Glomerular endothelial cell (primary cell): ENCODE measurements at regions not wholly inside any gene's neighbourhood (a gene's known extent, or its start where the extent isn't known, plus 50 kb on each side); places are given as distances from the start of the nearest gene placed in this dataset.
"Not testable (repeated sequence)": the region's sequence is repeated elsewhere in the genome, so short reads cannot be mapped to it uniquely, and the experiment has no call there.

ENCODE experiments used
- DNase-seq: peaks from one replicate; pipeline ENCODE4 v3.0.0-alpha.2; 2011; ENCODE audit warnings: low read depth, low spot score; ENCODE audit errors: extremely low read depth

- no peak for DNase-seq
Measured at GRCh38 chr22:19599626-19600243, 75.5 kb upstream of the CLDN5 start.

GRCh38 chr22:19603346-19603745 is 79.1 kb upstream of the CLDN5 start:
- DNase-seq, result not testable (repeated sequence)

GRCh38 chr22:19603767-19604166 is 79.6 kb upstream of the CLDN5 start:
- no peak for DNase-seq

GRCh38 chr22:19604711-19605268 is 80.6 kb upstream of the CLDN5 start:
- DNase-seq, result no peak

DNA sequence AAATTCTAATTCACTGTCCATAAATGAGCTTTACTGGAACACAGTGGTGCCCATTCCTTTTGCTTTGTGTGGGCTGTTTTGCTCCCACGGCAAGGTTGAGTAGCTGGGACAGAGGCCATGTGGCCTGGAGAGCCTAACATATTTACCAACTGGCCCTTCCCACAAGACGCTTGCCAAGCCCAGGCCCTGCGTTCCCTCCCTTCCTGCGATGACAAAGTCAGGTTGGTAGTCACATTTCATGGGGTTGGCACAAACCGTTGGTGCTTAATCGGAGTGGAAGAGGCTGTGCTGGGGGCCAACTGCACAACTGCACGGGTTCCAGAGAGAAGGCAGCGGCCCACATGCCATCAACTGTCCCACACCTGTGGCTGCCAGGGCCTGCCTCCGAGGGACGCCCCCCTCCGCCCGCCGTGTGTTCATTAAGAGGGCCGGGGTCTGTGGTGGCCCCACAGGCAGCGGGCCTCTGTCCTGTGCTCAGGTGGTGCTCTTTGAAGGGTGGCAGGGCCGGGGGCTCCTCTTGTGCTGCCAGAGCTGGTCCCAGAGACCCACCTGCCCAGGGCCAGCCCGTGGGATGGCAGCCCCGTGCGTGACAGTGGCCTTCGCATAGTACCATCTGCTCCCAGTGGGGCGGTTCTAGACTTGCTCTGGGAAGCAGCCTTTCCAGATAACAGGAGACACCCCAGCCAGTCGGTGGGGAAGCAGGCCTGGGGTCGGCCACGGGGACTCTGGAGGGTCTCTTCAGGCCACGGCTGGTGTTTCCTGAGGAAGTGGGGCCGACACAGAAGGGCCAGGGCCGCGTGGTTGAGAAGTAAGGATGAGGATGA is 81.5 kb upstream of the CLDN5 start:
- no peak for DNase-seq

- no peak for DNase-seq
Measured at GRCh38 chr22:19606332-19607191, 82.4 kb upstream of the CLDN5 start.

DNA sequence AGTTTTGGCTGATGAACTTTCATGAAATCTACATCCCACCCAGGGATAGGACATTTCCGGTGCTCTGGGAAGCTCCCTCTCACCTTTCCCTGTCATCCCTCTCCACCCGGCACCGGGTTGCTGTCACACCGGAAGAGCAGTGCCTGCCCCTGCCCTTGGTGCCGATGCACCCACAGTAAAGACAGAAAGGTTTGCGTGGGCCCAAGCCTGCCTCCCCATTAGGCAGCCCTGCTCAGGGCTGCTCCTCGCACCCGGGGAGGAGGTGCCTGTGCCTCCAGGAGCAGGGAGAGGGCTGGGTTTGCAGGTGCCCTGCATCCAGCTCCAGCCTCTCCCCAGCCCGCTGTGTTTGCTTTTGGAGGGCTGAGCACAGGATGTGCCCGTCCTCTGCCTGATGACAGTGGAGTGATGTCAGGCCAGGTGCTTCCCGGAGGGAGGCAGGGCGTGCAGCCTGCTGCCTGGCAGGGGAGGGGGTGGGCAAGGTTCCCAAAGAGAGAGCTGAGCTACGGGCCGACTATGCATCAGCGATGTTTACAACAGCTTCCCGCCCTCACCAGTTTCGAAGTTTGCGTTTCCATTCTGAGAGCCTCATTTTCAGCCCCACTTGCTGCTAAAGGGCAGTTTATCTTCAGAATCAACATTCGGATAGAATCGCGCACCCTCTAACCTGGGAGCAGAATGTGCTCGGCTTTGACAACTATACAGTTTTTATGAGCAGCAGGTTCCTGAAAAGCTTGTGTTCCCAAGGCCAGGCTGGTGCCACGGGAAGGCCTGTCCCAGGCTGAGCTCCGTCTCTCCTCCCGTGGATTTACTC is 83.2 kb upstream of the CLDN5 start:
- no peak for DNase-seq

- no peak for DNase-seq
Measured at GRCh38 chr22:19608003-19608690, 83.9 kb upstream of the CLDN5 start.

GRCh38 chr22:19609753-19610152 is 85.5 kb upstream of the CLDN5 start:
- not testable (repeated sequence) for DNase-seq

GRCh38 chr22:19610518-19611253 is 86.5 kb upstream of the CLDN5 start:
- DNase-seq, result no peak

GRCh38 chr22:19611590-19611989 is 87.4 kb upstream of the CLDN5 start:
- no peak for DNase-seq

DNA sequence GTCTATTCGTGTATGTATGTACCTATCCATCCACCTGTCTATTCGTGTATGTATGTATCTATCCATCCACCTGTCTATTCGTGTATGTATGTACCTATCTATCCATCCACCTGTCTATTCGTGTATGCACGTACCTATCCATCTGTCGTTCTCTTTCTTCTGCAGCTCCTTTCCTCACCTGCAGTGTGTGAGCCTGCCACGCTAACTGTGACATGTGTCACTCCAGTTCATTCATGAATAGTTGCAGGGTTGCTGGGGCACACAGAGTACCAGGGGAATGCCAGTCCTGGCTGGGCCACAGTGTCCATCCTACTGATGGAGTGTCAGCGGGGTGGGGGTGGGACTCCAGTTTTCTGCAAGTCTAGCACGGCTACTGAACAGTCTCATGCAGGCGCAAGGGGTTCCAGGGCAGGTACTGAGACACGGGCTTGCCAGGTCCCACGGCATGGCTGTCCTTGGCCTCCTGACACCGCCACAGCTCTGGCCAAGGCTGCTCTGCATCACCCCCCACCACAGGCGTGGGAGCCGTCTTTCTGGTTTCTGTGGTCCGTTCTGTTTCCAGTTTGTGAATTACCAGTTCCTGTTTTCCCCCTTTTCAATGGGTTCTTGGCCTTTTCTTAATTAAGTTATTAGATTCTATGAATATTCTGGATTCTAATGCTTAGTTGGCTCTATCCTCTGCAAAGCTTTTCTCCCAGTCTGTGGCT is 88.8 kb upstream of the CLDN5 start:
- DNase-seq, result no peak

- no peak for DNase-seq
Measured at GRCh38 chr22:19614536-19614863, 90.3 kb upstream of the CLDN5 start.

GRCh38 chr22:19615001-19615461 is 90.8 kb upstream of the CLDN5 start:
- no peak for DNase-seq

- no peak for DNase-seq
Measured at GRCh38 chr22:19615867-19616581, 91.8 kb upstream of the CLDN5 start.

- no peak for DNase-seq
Measured at GRCh38 chr22:19619144-19620009, 94.9 kb upstream of the SEPTIN5 start.
